ENCODE measurements at regions not wholly inside any gene's neighbourhood (a gene's known extent, or its start where the extent isn't known, plus 50 kb on each side); places are given as distances from the start of the nearest gene placed in this dataset.

GRCh38 chr4:166284221-166284620 is 411.2 kb downstream of the TLL1 start:
- TF ChIP-seq NFIC (IDR thresholded peaks at IDR 0.05) (no peak), MAX (IDR thresholded peaks at IDR 0.05) (no peak), EGR1 (IDR thresholded peaks at IDR 0.05) (no peak)

- no peak for TF ChIP-seq CEBPB (IDR thresholded peaks at IDR 0.05)
Observed at GRCh38 chr4:166290426-166290825, 417.4 kb downstream of the TLL1 start.

GRCh38 chr4:166293556-166293955 is 420.5 kb downstream of the TLL1 start:
- TF ChIP-seq YY1 (IDR thresholded peaks at IDR 0.05; ENCODE audit: low read depth) (no peak), USF1 (IDR thresholded peaks at IDR 0.05) (no peak), RAD21 (IDR thresholded peaks at IDR 0.05; ENCODE audit: low read depth) (no peak), FOXM1 (IDR thresholded peaks at IDR 0.05; ENCODE audit: borderline replicate concordance, low read depth) (no peak), TEAD4 (IDR thresholded peaks at IDR 0.05) (no peak), MAX (IDR thresholded peaks at IDR 0.05) (no peak), REST (IDR thresholded peaks at IDR 0.05; ENCODE audit: low read depth) (no peak), TAF1 (IDR thresholded peaks at IDR 0.05; ENCODE audit: low read depth) (no peak), CREB1 (IDR thresholded peaks at IDR 0.05; ENCODE audit: low read depth) (no peak), EP300 (IDR thresholded peaks at IDR 0.05; ENCODE audit: borderline replicate concordance) (no peak)

- no peak for TF ChIP-seq CEBPB (IDR thresholded peaks at IDR 0.05)
- TF ChIP-seq TAF1 (IDR thresholded peaks at IDR 0.05; ENCODE audit: low read depth) = no peak
- no peak for TF ChIP-seq ZBTB7A (IDR thresholded peaks at IDR 0.05; ENCODE audit: low read depth)
- no peak for TF ChIP-seq MAX (IDR thresholded peaks at IDR 0.05)
- no peak for TF ChIP-seq TCF12 (IDR thresholded peaks at IDR 0.05; ENCODE audit: low read depth)
- TF ChIP-seq FOXM1 (IDR thresholded peaks at IDR 0.05; ENCODE audit: borderline replicate concordance, low read depth) = no peak
- TF ChIP-seq CREB1 (IDR thresholded peaks at IDR 0.05; ENCODE audit: low read depth) = no peak
- TF ChIP-seq EGR1 (IDR thresholded peaks at IDR 0.05) = no peak
- TF ChIP-seq EP300 (IDR thresholded peaks at IDR 0.05; ENCODE audit: borderline replicate concordance) = no peak
Observed at GRCh38 chr4:166301266-166301665, 428.2 kb downstream of the TLL1 start.

GRCh38 chr4:166308647-166309046 is 435.6 kb downstream of the TLL1 start:
- TF ChIP-seq FOXM1 (IDR thresholded peaks at IDR 0.05; ENCODE audit: borderline replicate concordance, low read depth) (no peak), CEBPB (IDR thresholded peaks at IDR 0.05) (no peak), USF1 (IDR thresholded peaks at IDR 0.05) (no peak), REST (IDR thresholded peaks at IDR 0.05; ENCODE audit: low read depth) (no peak), EGR1 (IDR thresholded peaks at IDR 0.05) (no peak), TAF1 (IDR thresholded peaks at IDR 0.05; ENCODE audit: low read depth) (no peak), YY1 (IDR thresholded peaks at IDR 0.05; ENCODE audit: low read depth) (no peak), EP300 (IDR thresholded peaks at IDR 0.05; ENCODE audit: borderline replicate concordance) (no peak), CREB1 (IDR thresholded peaks at IDR 0.05; ENCODE audit: low read depth) (no peak)

GRCh38 chr4:166309286-166309685 is 436.2 kb downstream of the TLL1 start:
- no peak for TF ChIP-seq EGR1 (IDR thresholded peaks at IDR 0.05)
- TF ChIP-seq ZBTB7A (IDR thresholded peaks at IDR 0.05; ENCODE audit: low read depth) = no peak

GRCh38 chr4:166311169-166311568 is 438.1 kb downstream of the TLL1 start:
- TF ChIP-seq REST (IDR thresholded peaks at IDR 0.05; ENCODE audit: low read depth) = no peak
- TF ChIP-seq MAX (IDR thresholded peaks at IDR 0.05) = no peak
- TF ChIP-seq USF1 (IDR thresholded peaks at IDR 0.05) = no peak
- no peak for TF ChIP-seq CREB1 (IDR thresholded peaks at IDR 0.05; ENCODE audit: low read depth)

Data from Ishikawa (cell line).